OCI-LY3 (cell line): ENCODE measurements at regions not wholly inside any gene's neighbourhood (a gene's known extent, or its start where the extent isn't known, plus 50 kb on each side); places are given as distances from the start of the nearest gene placed in this dataset.

ENCODE experiments used
- EZH2phosphoT487 ChIP-seq: fragments of 200-600 bp; shearing (Covaris generic); IDR thresholded peaks from 2 replicates; pipeline ENCODE4 v1.6.1; 2018; ENCODE audit warnings: antibody characterized with exemption, mixed run types, low read depth
- TF ChIP-seq, protein P1 (sequence below): fragments of 200-600, 300-600 bp; sonication (generic); IDR thresholded peaks from 2 replicates; pipeline ENCODE4 v1.5.1; 2014; ENCODE audit warnings: antibody characterized with exemption, low read length, low read depth

DNA sequence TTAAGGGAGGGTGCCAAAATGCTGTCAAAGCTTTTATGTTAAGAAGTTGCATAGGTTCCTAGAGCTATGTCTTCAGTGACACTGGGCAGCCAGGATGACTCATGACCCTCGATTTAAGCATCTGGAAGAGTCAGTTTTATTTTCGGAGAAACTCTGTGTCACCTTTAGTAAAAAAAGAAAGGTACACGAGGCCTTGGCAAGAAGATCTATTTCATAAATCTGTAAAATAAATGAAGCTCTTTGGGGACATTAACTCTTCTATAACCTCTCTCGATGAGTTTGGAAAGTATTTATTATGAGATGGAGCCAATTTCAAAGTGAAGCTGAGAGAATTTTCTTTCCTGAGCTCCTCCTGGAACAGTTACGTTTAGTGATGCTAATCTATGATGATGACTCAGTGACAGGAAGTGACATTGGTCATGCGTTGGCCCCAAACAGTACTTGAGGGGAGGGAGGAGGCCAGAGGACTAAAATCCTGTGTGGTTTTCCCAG is 156.5 kb downstream of the HLX start:
- TF ChIP-seq, protein P1, sequence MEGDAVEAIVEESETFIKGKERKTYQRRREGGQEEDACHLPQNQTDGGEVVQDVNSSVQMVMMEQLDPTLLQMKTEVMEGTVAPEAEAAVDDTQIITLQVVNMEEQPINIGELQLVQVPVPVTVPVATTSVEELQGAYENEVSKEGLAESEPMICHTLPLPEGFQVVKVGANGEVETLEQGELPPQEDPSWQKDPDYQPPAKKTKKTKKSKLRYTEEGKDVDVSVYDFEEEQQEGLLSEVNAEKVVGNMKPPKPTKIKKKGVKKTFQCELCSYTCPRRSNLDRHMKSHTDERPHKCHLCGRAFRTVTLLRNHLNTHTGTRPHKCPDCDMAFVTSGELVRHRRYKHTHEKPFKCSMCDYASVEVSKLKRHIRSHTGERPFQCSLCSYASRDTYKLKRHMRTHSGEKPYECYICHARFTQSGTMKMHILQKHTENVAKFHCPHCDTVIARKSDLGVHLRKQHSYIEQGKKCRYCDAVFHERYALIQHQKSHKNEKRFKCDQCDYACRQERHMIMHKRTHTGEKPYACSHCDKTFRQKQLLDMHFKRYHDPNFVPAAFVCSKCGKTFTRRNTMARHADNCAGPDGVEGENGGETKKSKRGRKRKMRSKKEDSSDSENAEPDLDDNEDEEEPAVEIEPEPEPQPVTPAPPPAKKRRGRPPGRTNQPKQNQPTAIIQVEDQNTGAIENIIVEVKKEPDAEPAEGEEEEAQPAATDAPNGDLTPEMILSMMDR, result no peak
- no peak for TF ChIP-seq EZH2phosphoT487
